ENCODE measurements at regions not wholly inside any gene's neighbourhood (a gene's known extent, or its start where the extent isn't known, plus 50 kb on each side); places are given as distances from the start of the nearest gene placed in this dataset.

DNA sequence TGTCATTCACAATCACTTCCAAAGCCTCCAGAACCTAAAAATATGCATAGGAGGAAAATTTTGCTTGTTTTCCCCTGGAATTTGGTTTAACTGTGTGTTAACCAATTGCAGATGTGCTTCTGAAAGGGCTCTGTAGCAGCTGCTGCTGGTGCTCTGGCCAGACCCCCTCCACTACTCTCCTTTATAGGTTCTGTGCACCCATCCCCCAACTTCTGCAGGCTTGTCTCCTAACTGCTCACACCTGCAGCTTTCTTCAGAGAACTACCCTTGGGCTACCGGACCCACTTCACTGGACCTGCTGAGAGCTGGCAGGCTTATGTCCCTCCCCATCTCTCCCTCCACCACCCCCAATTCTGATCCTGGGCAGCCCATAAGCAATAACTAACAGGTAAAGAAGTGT lies 662.1 kb upstream of the DIPK2B start:
- TF ChIP-seq, protein P1, sequence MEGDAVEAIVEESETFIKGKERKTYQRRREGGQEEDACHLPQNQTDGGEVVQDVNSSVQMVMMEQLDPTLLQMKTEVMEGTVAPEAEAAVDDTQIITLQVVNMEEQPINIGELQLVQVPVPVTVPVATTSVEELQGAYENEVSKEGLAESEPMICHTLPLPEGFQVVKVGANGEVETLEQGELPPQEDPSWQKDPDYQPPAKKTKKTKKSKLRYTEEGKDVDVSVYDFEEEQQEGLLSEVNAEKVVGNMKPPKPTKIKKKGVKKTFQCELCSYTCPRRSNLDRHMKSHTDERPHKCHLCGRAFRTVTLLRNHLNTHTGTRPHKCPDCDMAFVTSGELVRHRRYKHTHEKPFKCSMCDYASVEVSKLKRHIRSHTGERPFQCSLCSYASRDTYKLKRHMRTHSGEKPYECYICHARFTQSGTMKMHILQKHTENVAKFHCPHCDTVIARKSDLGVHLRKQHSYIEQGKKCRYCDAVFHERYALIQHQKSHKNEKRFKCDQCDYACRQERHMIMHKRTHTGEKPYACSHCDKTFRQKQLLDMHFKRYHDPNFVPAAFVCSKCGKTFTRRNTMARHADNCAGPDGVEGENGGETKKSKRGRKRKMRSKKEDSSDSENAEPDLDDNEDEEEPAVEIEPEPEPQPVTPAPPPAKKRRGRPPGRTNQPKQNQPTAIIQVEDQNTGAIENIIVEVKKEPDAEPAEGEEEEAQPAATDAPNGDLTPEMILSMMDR (IDR thresholded peaks at IDR 0.05; ENCODE audit: borderline replicate concordance, extremely low read depth, low read length, poor library complexity, severe bottlenecking), result no peak
- no peak for TF ChIP-seq EZH2 (IDR thresholded peaks at IDR 0.05; ENCODE audit: borderline replicate concordance, low read depth, low read length, severe bottlenecking)
